MM.1S (cell line): ENCODE measurements at regions not wholly inside any gene's neighbourhood (a gene's known extent, or its start where the extent isn't known, plus 50 kb on each side); places are given as distances from the start of the nearest gene placed in this dataset.

ENCODE experiments used
- EZH2 ChIP-seq: fragments of 300-600 bp; sonication (generic); optimal IDR thresholded peaks from 2 replicates; pipeline ENCODE3; 2017; ENCODE audit warnings: low read depth, mild to moderate bottlenecking, antibody characterized with exemption, low read length, mixed read lengths
- TF ChIP-seq, protein P1 (sequence below): fragments of 300-600 bp; sonication (generic); IDR thresholded peaks from 2 replicates; pipeline ENCODE4 v1.5.1; 2016; ENCODE audit warnings: antibody characterized with exemption, low read length, mixed read lengths

GRCh38 chr11:96894587-96894986, 504.8 kb downstream of the JRKL start:
- no peak for TF ChIP-seq EZH2
- TF ChIP-seq, protein P1, sequence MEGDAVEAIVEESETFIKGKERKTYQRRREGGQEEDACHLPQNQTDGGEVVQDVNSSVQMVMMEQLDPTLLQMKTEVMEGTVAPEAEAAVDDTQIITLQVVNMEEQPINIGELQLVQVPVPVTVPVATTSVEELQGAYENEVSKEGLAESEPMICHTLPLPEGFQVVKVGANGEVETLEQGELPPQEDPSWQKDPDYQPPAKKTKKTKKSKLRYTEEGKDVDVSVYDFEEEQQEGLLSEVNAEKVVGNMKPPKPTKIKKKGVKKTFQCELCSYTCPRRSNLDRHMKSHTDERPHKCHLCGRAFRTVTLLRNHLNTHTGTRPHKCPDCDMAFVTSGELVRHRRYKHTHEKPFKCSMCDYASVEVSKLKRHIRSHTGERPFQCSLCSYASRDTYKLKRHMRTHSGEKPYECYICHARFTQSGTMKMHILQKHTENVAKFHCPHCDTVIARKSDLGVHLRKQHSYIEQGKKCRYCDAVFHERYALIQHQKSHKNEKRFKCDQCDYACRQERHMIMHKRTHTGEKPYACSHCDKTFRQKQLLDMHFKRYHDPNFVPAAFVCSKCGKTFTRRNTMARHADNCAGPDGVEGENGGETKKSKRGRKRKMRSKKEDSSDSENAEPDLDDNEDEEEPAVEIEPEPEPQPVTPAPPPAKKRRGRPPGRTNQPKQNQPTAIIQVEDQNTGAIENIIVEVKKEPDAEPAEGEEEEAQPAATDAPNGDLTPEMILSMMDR, result no peak
